K562 (cell line): ENCODE measurements at regions not wholly inside any gene's neighbourhood (a gene's known extent, or its start where the extent isn't known, plus 50 kb on each side); places are given as distances from the start of the nearest gene placed in this dataset.

Experiments
- ATAC-seq: fragments of 200-7000 bp; cut with Tn5 transposase; 3 replicates; pipeline ENCODE4 v1.9.1; 2020; ENCODE audit warnings: moderate library complexity
- BruUV-seq: library from RNA; stranded (reverse); fragments of 400-500 nt; replicated peaks from 2 replicates; lab custom pipeline; 2021; lab: Mats Ljungman, UMichigan
- CTCF ChIA-PET: fragments of 300-600 bp; formaldehyde crosslinking; extraction: SDS; loops from one replicate; lab custom pipeline; 2021; ENCODE audit warnings: low intra/inter-chr PET ratio; lab: Yijun Ruan, JAX
- POLR2A ChIA-PET: fragments of 300-600, 350-650 bp; sonication (Branson Sonifier 250); formaldehyde crosslinking; extraction: SDS; loops from one replicate; lab custom pipeline; 2021; ENCODE audit warnings: antibody characterized with exemption, inconsistent platforms; lab: Yijun Ruan, JAX
- DNase-seq, 4 experiments: peaks; one replicate each; pipeline versions ENCODE4 v3.0.0 to v3.0.0-alpha.2; 2011 to 2018; ENCODE audit warnings: low spot score in 3 of 4, mixed read lengths in 3 of 4; ENCODE audit errors: extremely low read depth in 1 of 4
- FAIRE-seq: peaks from 2 replicates; lab custom pipeline; 2011; peaks lifted over from hg19 to GRCh38; lab: Jason Lieb, UNC
- H2AFZ ChIP-seq: 2 replicates; pipeline ENCODE4 v1.6.0; 2011; ENCODE audit warnings: low read depth, low read length, control low read depth, inconsistent platforms
- H3K27ac ChIP-seq: fragments of 200-600 bp; 3 replicates; pipeline ENCODE4 v1.8.0; 2011; ENCODE audit warnings: low read depth, mild to moderate bottlenecking, control low read depth, inconsistent platforms, low read length, moderate library complexity, mixed read lengths; ENCODE audit errors: extremely low read depth
- H3K27me3 ChIP-seq, 2 experiments: fragments of 300-600 bp in 1 of 2; 2 replicates in 1 of 2; 3 replicates in 1 of 2; pipeline versions ENCODE4 v1.6.0 to v1.8.0; 2011; ENCODE audit warnings: inconsistent platforms in 2 of 2, low read length in 2 of 2, mild to moderate bottlenecking in 1 of 2, mixed read lengths in 1 of 2, moderate library complexity in 1 of 2; ENCODE audit not compliant: control insufficient read depth in 2 of 2, insufficient read depth in 2 of 2
- H3K36me3 ChIP-seq: fragments of 300-600 bp; 3 replicates; pipeline ENCODE4 v1.8.0; 2011; ENCODE audit warnings: mild to moderate bottlenecking, low read length, inconsistent platforms; ENCODE audit not compliant: control insufficient read depth, insufficient read depth
- H3K4me1 ChIP-seq, 2 experiments: fragments of 200-600 bp in 1 of 2; replicated peaks in 1 of 2; 2 replicates in 1 of 2; 3 replicates in 1 of 2; pipeline versions ENCODE4 v1.5.1 to v1.8.0; 2011; ENCODE audit warnings: inconsistent platforms in 2 of 2, low read length in 2 of 2, mild to moderate bottlenecking in 1 of 2, mixed read lengths in 1 of 2, moderate library complexity in 1 of 2; ENCODE audit not compliant: control insufficient read depth in 2 of 2, insufficient read depth in 2 of 2
- H3K4me2 ChIP-seq: 2 replicates; pipeline ENCODE4 v1.6.1; 2011; ENCODE audit warnings: low read length, control low read depth, inconsistent platforms, mixed read lengths; ENCODE audit not compliant: insufficient read depth
- H3K4me3 ChIP-seq: fragments of 200-600 bp; sonication (generic), shearing (Covaris generic); 2 replicates; pipeline ENCODE4 v1.5.1; 2016; ENCODE audit warnings: control low read depth, inconsistent platforms
- H3K79me2 ChIP-seq: fragments of 200-600 bp; 3 replicates; pipeline ENCODE4 v1.8.0; 2011; ENCODE audit warnings: low read length, inconsistent platforms; ENCODE audit not compliant: control insufficient read depth, insufficient read depth
- H3K9ac ChIP-seq, 2 experiments: 2 replicates each; pipeline versions ENCODE4 v1.6.0 to v1.6.1; 2011; ENCODE audit warnings: low read depth in 2 of 2, low read length in 2 of 2, control low read depth in 1 of 2, inconsistent platforms in 1 of 2, mild to moderate bottlenecking in 1 of 2, mixed read lengths in 1 of 2; ENCODE audit not compliant: insufficient read depth in 1 of 2
- H3K9me1 ChIP-seq: one replicate; pipeline ENCODE4 v1.6.0; 2011; ENCODE audit warnings: inconsistent platforms, mild to moderate bottlenecking, low read length, moderate library complexity; ENCODE audit not compliant: control insufficient read depth, insufficient read depth
- H3K9me3 ChIP-seq: replicated peaks from 2 replicates; pipeline ENCODE4 v1.5.1; 2011; ENCODE audit warnings: low read depth, low read length, inconsistent platforms; ENCODE audit not compliant: control insufficient read depth, insufficient read depth
- H4K20me1 ChIP-seq: replicated peaks from 2 replicates; pipeline ENCODE4 v1.6.1; 2011; ENCODE audit warnings: low read length, inconsistent platforms, mixed read lengths; ENCODE audit not compliant: control insufficient read depth, insufficient read depth
- DEAF1 ChIP-seq: fragments of 450-650 bp; formaldehyde crosslinking; IDR thresholded peaks from 2 replicates; pipeline ENCODE4 v1.4.0; 2020; ENCODE audit warnings: mild to moderate bottlenecking, moderate library complexity
- MBD1 ChIP-seq: fragments of 250-450 bp; sonication (Bioruptor Pico); IDR thresholded peaks from 2 replicates; pipeline ENCODE4 v1.8.0; 2022; ENCODE audit warnings: inconsistent platforms
- STAT5A ChIP-seq: IDR thresholded peaks from 2 replicates; pipeline ENCODE4 v1.6.1; 2012; ENCODE audit warnings: low read length, inconsistent platforms, borderline replicate concordance
- WGBS: fragments of 100-300 bp; shearing (Covaris generic); methylation state at CpG from one replicate; pipeline ENCODE4 v1.1.6; 2016; ENCODE audit warnings: low coverage, mixed read lengths; ENCODE audit not compliant: insufficient coverage; ENCODE audit errors: missing lambda C conversion rate; 5-methylcytosine and 5-hydroxymethylcytosine counted together
- in situ Hi-C: fragments of 300-500 bp; cut with MboI; formaldehyde crosslinking; loops from 4 replicates; pipeline ENCODE4 v1.15.0; 2018; ENCODE audit warnings: inconsistent platforms, mixed read lengths
- intact Hi-C: fragments of 100-400 bp; cut with micrococcal nuclease; formaldehyde crosslinking; loops from 2 replicates; pipeline ENCODE4 v1.14.2; 2022

GRCh38 chr12:123067654-123068053 lies 83.2 kb downstream of the PITPNM2 start:
- POLR2A ChIA-PET: interaction anchor here (0.7 to 4.9 kb wide), 2 partner anchors 8 to 15 kb away, joined by 3 to 23 read pairs; no protein-coding TSS in a partner anchor
- intact Hi-C loops: no loop called here
- in situ Hi-C loops: no loop called here
- DNase-seq (no peak), FAIRE-seq (no peak), ATAC-seq (no peak)
- no peak overlapping the region for H3K4me2 ChIP-seq
- no peaks in the 10 kb centered on the region for H3K9me3 ChIP-seq
- H3K27me3 ChIP-seq: no peaks in the 10 kb centered on the region
- no peak for TF ChIP-seq STAT5A
- TF ChIP-seq DEAF1: no peak
- no peak overlapping the region for H3K27ac ChIP-seq
- no peaks in the 10 kb centered on the region for H3K36me3 ChIP-seq
- peaks cover 5 to 18% of the 10 kb centered on the region in 2 experiments; a peak in 4 of 5 replicates for H3K4me1 ChIP-seq
- H3K4me3 ChIP-seq: no peak overlapping the region
- H3K9ac ChIP-seq: no peak overlapping the region
- H3K79me2 ChIP-seq: no peaks in the 10 kb centered on the region
- WGBS: 65% methylated on average over 5 of the region's 5 CpGs
- H4K20me1 ChIP-seq: peaks cover 6% of the 10 kb centered on the region
- CTCF ChIA-PET: no interaction called here
- BruUV-seq: no TSS peak
- no peak overlapping the region for H2AFZ ChIP-seq
- no peaks in the 10 kb centered on the region for H3K9me1 ChIP-seq

GRCh38 chr12:123066384-123066710 lies 84.5 kb downstream of the PITPNM2 start:
- POLR2A ChIA-PET: interaction anchor here (0.6 to 0.7 kb wide), 3 partner anchors 28 to 174 kb away, joined by 3 read pairs; no protein-coding TSS in a partner anchor

More at GRCh38 chr12:123066384-123066710, 84.5 kb downstream of the PITPNM2 start:
- WGBS: 89% methylated on average over 1 of the region's 1 CpG
- peaks cover 6% of the 10 kb centered on the region for H4K20me1 ChIP-seq
- H3K79me2 ChIP-seq: no peaks in the 10 kb centered on the region
- DNase-seq (no peak), FAIRE-seq (no peak), ATAC-seq (no peak)
- H3K9ac ChIP-seq: peak overlapping the region in 1 of 2 experiments; percentile 19; a peak in 2 of 4 replicates
- CTCF ChIA-PET: no interaction called here
- no peaks in the 10 kb centered on the region for H3K9me1 ChIP-seq
- H3K36me3 ChIP-seq: no peaks in the 10 kb centered on the region
- H3K27me3 ChIP-seq: no peaks in the 10 kb centered on the region
- BruUV-seq: no TSS peak
- H3K4me2 ChIP-seq: no peak overlapping the region
- H3K9me3 ChIP-seq: no peaks in the 10 kb centered on the region
- intact Hi-C loops (no loop called here), in situ Hi-C loops (no loop called here)
- no peak for TF ChIP-seq MBD1 (CRISPR knock-in tag)
- H2AFZ ChIP-seq: no peak overlapping the region
- H3K4me1 ChIP-seq: peaks cover 8 to 19% of the 10 kb centered on the region in 2 experiments; a peak in 4 of 5 replicates
- no peak overlapping the region for H3K27ac ChIP-seq
- H3K4me3 ChIP-seq: no peak overlapping the region
